LoVo (cell line): ENCODE measurements at regions not wholly inside any gene's neighbourhood (a gene's known extent, or its start where the extent isn't known, plus 50 kb on each side); places are given as distances from the start of the nearest gene placed in this dataset.
"Not testable (repeated sequence)": the region's sequence is repeated elsewhere in the genome, so short reads cannot be mapped to it uniquely, and the experiment has no call there.

ENCODE experiments used
- DNase-seq: peaks from one replicate; pipeline ENCODE4 v3.0.0-alpha.2; 2016; ENCODE audit warnings: low spot score

- DNase-seq: no peak
Measured at GRCh38 chr1:99361406-99361805, 97.1 kb downstream of the PLPPR4 start.

GRCh38 chr1:99363531-99363930, 99.2 kb downstream of the PLPPR4 start:
- DNase-seq: no peak

- DNase-seq: no peak
Measured at GRCh38 chr1:99365141-99365540, 100.8 kb downstream of the PLPPR4 start.

GRCh38 chr1:99365545-99365944, 101.3 kb downstream of the PLPPR4 start:
- DNase-seq: no peak

GRCh38 chr1:99369154-99369553, 104.9 kb downstream of the PLPPR4 start:
- DNase-seq: no peak

GRCh38 chr1:99370476-99370875, 106.2 kb downstream of the PLPPR4 start:
- no peak for DNase-seq

GRCh38 chr1:99371413-99371812, 107.1 kb downstream of the PLPPR4 start:
- no peak for DNase-seq

- no peak for DNase-seq
Measured at GRCh38 chr1:99374109-99374508, 109.8 kb downstream of the PLPPR4 start.

- not testable (repeated sequence) for DNase-seq
Measured at GRCh38 chr1:99374693-99375092, 110.4 kb downstream of the PLPPR4 start.

GRCh38 chr1:99384021-99384420, 119.7 kb downstream of the PLPPR4 start:
- DNase-seq: no peak

- DNase-seq: no peak
Measured at GRCh38 chr1:99385852-99386251, 121.6 kb downstream of the PLPPR4 start.

GRCh38 chr1:99396389-99396788, 132.1 kb downstream of the PLPPR4 start:
- DNase-seq: no peak

- DNase-seq: no peak
Measured at GRCh38 chr1:99397029-99397428, 132.7 kb downstream of the PLPPR4 start.

- no peak for DNase-seq
Measured at GRCh38 chr1:99397863-99398262, 133.6 kb downstream of the PLPPR4 start.

- DNase-seq: not testable (repeated sequence)
Measured at GRCh38 chr1:99401556-99401955, 137.3 kb downstream of the PLPPR4 start.

GRCh38 chr1:99404399-99404798, 140.1 kb downstream of the PLPPR4 start:
- DNase-seq: not testable (repeated sequence)

GRCh38 chr1:99405325-99405724, 141.0 kb downstream of the PLPPR4 start:
- DNase-seq: not testable (repeated sequence)

- no peak for DNase-seq
Measured at GRCh38 chr1:99407018-99407417, 142.7 kb downstream of the PLPPR4 start.

GRCh38 chr1:99424087-99424486, 159.8 kb downstream of the PLPPR4 start:
- DNase-seq: no peak

GRCh38 chr1:99429754-99430153, 165.5 kb downstream of the PLPPR4 start:
- no peak for DNase-seq

- DNase-seq: peak; percentile 22
Measured at GRCh38 chr1:99438656-99439230, 174.5 kb downstream of the PLPPR4 start.

- no peak for DNase-seq
Measured at GRCh38 chr1:99439433-99440075, 175.3 kb downstream of the PLPPR4 start.

- DNase-seq: peak; percentile 15
Measured at GRCh38 chr1:99441299-99442095, 177.2 kb downstream of the PLPPR4 start.
